Middle frontal gyrus (tissue), 1 donor: ENCODE measurements at regions not wholly inside any gene's neighbourhood (a gene's known extent, or its start where the extent isn't known, plus 50 kb on each side); places are given as distances from the start of the nearest gene placed in this dataset.
"Not testable (repeated sequence)": the region's sequence is repeated elsewhere in the genome, so short reads cannot be mapped to it uniquely, and the experiment has no call there.

Source experiments
- DNase-seq: peaks from one replicate; pipeline ENCODE4 v3.0.0-alpha.2; 2015; ENCODE audit warnings: low spot score; ENCODE audit errors: extremely low spot score

- DNase-seq: no peak
Measured at GRCh38 chr9:26170190-26170589, 491.9 kb upstream of the TUSC1 start.

DNA sequence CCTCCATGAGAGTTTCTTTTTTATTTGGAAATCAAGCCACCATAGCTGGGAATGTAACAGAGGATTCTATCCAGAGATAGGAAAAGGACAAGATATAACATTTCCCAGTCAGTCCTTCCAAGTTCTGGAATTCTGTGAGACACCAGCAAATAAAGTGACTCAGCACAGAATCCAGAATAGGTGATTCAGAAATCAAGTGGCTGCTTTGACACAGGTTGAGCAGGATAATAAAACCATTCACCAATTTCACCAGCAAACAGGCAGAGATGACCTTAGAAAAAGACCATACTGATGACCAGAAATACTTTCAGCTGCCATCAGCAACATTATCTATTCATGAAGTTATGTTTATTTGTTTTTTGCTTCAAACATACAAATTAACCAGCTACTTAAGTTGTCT lies 491.5 kb upstream of the TUSC1 start:
- no peak for DNase-seq

GRCh38 chr9:26166537-26166936 lies 488.3 kb upstream of the TUSC1 start:
- no peak for DNase-seq

- DNase-seq: no peak
Measured at GRCh38 chr9:26165426-26165825, 487.2 kb upstream of the TUSC1 start.

DNA sequence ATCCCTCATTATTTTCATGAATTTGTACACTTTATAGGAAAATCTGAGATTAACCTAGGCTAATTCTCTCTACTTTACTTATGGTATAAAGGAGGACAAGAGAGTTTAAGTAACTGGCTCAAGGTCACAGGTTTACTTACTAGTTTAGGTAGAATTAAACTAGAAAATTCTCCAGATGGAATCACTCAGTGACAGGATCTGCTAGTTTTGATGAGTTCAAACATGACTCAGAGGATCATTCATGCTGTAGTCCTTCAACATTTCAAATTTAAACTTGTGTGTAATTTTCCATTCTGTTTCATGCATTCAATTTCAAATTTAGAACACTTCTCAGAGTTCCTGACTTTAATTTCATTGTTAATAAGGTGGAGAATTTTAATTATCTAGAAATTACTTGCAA lies 485.7 kb upstream of the TUSC1 start:
- DNase-seq: no peak

DNA sequence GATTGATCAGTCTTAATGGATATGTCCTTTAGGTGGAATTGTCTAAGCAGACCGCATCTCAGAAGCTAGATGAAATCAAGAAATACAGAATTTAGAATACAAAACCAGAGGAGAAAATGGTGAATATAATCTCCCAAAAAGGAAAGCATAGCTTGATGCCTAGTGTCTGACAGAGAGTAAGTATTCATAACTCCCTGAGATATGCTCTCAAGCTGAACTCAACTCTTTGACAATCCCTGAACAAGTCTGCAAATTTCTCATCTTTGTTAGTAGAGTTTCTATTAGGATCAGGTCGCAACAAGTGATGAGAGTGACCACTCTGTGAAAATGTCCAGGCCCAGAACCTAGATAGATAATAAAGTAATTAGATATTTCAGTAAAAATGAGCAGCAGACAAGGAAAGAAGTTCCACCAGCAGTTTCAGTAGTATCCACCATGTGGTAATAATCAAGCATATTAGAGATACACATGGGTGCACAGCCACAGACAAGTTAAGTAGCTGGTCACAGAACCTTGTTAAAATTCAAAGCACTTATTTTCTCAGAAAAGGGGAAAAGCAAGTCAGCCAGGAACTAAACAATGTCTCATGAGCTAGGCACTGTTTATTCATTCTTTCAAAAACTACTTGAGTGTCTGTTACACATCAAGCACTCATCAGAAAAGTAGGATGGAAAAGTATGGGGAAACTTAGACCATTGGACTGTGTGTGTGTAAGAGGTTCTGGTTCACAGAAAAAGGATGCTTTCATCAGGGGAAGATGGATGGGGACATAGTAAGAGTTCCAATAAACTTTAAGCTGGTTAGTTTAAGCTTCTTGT lies 481.5 kb upstream of the TUSC1 start:
- DNase-seq: no peak

GRCh38 chr9:26158631-26159150 lies 480.4 kb upstream of the TUSC1 start:
- DNase-seq: no peak

DNA sequence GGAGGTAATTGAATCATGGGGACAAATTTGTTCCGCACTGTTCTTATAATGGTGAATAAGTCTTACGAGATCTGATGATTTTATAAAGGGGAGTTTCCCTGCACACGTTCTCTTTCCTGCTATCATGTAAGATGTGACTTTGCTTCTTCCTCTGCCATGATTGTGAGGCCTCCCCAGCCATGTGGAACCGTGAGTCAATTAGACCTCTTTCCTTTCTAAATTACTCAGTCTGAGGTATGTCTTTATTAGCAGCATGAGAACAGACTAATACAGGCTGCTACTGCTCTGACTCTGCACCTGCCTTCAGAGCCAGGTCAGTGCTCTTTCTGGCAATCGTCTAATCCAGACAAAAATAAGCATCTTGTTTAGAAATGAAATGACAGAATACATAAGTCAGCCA lies 479.2 kb upstream of the TUSC1 start:
- DNase-seq: no peak

DNA sequence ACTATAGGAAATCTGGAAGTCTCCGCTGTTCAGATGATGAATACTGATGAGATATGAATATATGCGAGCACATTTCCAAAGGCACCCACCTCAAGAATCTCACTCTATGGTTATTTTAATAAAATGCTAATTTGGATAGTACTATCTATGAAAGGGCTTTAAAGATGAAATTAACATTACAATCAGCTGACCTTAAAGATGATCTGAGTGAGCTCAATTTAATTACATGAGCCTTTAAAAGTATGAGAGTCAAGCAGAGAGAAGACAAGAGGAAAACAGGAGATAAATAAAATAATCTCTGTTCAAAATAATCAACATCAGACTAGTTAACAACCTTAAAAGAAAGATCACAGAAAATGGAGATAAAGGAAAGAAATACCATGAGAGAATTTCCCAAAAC lies 474.1 kb upstream of the TUSC1 start:
- no peak for DNase-seq

DNA sequence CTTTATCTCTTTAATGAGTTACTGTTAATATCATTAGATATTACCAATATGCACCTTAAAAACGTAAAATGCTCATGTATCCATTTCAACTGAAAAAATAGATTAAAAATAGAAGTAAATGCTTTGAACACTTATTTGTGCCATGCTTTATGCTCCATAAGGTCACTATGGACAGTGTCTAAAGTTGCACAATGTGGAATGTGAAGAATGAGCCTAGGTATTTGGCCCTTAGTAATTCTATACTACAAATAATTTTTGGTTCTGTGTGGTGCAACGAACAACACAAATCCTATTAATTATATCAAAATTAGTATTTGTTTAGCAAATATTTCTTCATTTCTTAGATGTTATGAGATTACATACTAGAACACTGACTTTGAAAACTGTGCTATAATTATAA lies 469.9 kb upstream of the TUSC1 start:
- no peak for DNase-seq

DNA sequence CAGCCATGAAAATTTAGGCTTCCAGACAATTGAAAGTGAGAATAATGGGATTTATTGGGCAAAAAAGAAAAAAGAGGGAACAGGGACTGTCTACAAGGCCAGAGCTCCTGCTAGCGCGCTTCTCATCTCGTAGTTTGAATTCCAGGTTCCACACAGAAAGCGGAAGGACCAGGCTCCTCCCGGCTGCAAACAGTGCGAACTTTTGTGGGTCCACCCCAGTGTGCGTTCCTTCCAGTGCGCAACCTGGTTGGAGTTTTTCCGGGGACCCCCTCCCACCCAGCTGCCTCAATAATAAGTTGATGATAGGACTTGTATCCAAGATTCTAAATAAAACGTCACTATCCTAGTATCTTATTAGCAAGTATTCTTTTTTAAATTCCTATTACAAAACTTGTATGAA lies 467.7 kb upstream of the TUSC1 start:
- DNase-seq: no peak

DNA sequence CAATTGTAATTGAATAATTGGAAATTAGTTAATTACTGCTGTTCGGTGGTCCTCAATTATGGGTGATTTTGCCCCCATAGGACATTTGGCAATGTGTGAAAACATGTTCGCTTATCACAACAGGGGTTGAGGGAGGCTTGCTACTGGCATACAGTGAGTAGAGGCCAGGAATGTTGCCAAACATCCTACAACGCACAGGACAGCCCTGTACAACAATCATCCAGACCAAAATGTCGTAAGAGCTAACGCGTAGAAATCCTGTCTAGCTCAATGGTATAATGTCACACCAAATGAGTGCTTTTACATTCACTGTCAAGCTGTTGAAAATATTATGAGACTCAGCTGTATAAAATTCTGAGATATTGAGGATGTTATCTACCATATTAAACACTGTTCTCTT lies 464.4 kb upstream of the TUSC1 start:
- DNase-seq: no peak

GRCh38 chr9:26142201-26142600 lies 464.0 kb upstream of the TUSC1 start:
- DNase-seq: no peak

DNA sequence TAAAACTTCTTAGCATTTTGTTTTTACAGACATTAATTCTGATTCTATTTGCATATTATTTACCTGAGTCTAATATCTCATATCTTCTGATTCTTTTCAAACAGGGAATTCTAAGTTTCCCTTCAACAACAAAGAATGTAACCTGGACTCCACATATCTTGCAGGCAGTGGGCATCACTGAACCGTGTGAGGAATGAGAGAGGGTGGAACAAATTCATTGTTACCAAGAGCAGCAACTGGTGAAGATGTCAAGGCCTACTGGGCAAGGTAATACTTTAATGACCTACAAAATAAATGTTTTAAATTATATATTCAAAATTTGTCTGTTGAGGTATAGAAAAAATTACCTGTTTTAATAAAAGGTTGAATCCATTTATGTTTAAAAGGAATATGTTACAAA lies 455.3 kb upstream of the TUSC1 start:
- no peak for DNase-seq

DNA sequence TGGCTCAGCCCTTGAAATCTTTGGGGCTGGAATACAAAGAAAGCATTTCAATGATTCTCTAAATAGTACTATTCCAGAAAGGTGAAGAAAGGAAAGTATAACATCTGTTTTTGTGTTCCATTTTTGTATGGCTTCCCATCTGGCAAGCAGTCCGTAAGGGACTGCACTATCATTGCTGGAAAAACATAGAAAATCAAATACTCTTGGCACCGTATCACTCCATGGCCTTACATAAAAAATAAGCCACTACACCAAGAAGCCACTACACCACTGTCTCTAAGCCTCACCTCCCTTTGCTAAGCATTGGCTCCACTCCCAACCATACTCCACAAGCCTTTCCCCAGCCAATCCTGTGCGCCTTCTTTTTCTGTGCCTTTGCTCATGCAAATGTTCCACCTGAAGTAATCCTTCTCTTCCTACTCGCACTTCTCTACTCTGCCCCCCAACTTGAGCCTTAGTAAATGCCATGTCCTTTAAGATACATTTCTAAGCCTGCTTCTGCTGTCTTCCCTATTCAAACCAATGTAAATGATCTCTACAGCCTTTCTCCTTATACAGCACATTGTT lies 454.6 kb upstream of the TUSC1 start:
- DNase-seq: no peak

DNA sequence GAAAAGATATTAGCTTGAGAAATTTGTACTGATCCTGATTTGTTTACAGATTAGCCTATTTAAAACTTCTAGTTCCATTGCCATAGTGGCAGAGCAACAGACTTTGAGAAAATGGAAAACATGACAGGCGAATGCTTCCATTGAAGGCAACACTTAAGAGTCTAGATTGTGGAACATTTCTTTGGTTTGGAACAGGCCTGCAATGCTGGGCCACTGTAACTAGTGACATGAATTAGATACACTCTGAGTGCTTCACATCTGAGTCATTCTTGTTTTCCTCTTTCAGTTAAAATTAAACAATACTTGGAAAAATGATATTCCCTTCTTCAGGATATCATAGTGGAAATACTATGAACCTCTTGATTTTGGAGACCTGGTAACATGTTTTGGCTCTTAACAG lies 453.6 kb upstream of the TUSC1 start:
- no peak for DNase-seq

- no peak for DNase-seq
Measured at GRCh38 chr9:26129217-26129616, 451.0 kb upstream of the TUSC1 start.

DNA sequence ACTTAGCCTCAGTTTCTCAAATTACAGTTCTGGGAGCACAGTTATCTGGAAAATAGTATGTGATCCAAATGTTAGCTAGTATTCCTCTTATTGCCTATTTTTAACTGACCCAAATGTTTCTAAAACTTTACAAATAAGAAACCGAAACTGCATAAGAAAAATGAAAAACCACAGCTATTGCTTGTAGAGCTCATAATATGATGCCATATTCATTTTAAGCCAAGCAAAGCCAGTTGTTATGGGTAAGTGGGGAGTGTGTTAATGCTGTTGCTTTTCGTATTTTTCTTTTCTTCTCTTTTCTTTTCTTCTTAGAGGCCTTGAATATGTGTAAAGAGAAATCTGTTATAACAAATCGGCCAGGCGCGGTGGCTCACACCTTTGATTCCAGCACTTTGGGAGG lies 447.4 kb upstream of the TUSC1 start:
- no peak for DNase-seq

GRCh38 chr9:26116085-26116484 lies 437.8 kb upstream of the TUSC1 start:
- DNase-seq: not testable (repeated sequence)

DNA sequence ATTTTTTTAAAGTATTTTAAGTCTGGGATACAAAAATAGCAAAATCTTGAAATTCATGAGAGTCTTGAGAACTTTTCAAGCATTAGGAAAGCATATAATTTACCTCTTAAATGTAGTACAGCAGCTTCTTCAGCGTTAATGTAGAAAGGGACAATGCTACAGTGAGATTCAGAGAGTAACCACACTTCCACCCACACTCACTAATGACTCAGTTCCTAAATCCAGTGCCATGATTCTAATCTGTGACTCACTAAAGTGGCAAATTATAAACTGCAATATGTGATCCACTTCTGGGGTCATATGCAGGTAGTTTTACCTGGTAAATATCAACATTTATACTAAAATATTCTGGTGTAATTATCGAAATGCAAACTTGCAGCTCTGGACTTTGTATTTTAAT lies 434.5 kb upstream of the TUSC1 start:
- no peak for DNase-seq

DNA sequence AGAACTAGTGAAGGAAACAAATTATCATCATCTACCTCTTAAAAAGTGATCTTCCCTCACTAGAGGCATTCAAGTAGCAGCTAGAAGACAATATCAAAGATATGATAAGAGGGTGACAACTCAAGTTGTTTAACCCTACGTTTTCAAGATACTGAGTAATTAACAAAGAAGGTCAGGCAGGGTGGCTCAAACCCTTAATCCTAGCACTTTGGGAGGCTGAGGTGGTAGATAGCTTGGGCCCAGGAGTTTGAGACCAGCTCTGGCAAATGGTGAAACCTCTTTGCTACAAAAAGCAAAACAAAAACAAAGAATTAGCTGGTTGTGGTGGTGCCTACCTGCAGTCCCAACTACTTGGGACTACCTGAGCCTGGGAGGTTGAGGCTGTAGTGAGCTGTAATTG lies 408.2 kb upstream of the TUSC1 start:
- DNase-seq: no peak

- no peak for DNase-seq
Measured at GRCh38 chr9:26081847-26082246, 403.6 kb upstream of the TUSC1 start.

DNA sequence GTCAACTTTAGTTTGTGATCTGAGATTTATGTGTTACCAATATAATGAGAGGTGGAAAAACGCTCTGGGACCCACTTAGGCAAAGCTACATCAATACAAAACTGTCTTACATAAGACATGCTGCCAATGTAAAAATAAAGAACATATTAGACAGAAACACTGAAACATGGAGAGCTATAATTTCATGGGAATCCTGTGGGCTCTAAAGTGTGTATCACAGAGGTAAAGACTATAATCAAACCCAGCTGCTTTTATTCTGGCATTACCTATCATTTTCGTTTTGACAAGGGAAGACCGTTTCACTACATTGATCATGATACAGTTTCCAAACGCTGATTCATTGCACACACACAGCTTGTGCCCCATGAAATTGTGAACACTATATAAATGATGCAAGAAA lies 400.5 kb upstream of the TUSC1 start:
- DNase-seq: no peak
